ENCODE measurements at regions not wholly inside any gene's neighbourhood (a gene's known extent, or its start where the extent isn't known, plus 50 kb on each side); places are given as distances from the start of the nearest gene placed in this dataset.

DNA sequence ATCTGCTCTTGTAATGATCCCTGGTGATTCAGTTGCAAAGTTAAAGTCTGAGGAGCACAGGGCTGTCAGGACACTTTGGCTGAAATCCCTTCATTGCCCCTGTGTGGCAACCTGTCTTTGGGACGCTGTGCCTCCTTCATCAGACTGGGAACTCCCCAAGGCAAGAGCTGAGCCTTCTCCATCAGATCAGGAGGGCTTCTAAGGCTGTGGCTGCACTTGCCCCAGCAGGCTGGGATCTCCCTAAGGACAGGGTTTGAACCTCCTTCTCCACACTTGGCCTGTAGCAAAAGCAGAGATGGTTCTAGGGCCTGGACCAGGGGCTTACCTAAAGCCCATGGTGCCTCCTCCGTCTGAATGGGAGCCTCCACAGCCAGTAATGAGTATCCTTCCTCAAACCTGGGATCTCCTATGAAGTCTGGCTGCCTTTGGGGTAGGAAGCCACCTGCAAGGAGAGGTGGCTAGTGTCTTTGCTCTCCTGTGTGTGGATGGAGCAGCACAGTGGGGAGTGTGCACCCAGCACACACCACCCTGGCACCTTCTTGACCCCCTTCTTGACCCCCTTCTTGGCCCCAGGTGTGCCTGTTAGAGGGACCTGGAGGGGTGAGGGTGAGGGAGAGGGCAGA, 79.0 kb upstream of the NKD1 start:
- DNase-seq (ENCODE audit: low read depth), result no peak

DNA sequence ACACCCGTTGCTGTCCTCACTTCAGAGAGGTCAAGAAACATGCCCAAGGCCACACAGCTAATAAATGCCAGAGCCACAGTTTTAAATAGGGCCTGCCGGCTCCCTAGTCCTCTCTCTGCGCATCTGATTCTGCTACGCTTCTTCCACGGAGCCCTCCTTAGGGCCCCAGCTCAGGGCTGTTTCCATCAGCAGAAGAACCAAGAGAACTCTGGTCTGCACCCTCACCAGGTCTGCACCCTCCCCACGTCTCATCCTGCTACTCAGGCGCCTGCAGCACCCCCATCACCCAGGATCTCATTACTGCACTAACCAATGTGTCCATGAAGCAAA, 79.5 kb upstream of the NKD1 start:
- no peak for DNase-seq (ENCODE audit: low read depth)

DNA sequence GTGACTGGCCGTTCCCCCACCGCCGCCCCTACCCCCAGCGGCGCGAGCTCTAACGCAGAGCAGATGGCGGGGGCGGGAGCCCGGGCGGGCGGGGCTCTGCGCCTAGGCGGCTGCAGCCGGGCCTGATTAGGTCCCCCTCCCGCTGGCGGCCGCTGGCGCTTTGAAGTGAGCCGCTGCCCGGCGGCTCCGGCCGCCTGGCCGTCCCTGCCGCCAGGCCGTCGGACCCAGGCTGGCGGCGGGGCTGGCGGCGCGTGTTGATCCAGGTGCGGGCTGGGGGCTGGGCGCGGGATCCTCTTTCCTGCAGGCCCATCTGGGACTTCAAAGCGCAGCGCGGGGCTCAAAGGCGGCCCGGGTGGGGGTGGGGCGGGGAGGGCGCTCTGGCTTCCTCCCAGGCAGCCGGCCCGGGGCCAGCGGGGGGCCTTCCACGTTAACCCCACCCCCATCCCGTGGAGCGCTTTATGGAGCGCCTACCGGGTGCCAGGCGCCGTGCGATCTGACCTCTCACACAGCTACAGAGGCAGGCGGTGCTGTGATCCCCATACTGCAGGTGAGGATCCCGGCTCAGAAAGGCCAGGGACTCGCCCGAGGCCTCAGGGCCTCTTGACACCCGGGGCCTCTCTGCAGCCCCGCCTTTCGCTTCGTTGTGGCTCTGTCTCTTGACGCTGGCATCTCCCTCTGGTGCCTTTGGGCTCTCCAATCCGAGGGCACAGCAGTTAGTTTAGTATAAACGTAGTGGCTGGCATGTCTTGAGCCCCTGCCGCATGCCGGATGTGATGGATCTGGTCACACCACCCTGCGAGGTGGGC, 80.0 kb upstream of the NKD1 start:
- no peak for DNase-seq (ENCODE audit: low read depth)

DNA sequence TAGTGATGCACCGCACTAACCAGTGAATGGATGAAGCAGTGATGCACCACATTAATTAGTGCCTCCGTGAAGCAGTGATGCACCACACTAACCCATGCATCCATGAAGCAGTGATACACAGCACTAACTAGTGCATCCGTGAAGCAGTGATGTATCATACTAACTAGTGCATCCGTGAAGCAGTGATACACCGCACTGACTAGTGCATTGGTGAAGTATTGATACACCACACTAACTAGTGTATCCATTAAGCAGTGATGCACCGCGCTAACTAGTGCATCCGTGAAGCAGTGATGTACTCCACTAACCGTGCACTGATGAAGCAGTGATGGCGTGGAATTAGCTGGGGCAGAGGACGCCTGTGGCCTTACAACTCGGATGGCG, 80.6 kb upstream of the NKD1 start:
- DNase-seq (ENCODE audit: low read depth), result no peak

DNA sequence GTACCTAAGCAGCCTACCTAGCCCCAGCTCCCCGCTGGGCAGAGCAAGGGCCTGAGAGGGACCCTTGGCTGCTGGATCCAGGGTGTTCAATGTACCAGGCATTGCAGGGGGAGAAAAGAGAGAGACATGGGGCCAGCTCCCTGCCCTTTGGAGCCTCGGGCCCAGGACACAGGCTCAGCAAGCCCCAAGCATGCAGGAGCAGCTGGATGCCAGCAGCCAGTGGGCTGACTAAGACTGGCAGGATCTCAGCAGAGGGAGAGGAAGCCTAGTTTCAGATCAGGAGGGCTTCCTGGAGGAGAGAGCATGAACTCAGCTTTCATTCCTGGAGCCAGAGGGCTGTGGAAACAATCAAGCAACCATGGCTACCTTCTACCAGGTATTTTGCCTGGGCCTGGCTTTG, 82.0 kb upstream of the NKD1 start:
- no peak for DNase-seq (ENCODE audit: low read depth)

DNA sequence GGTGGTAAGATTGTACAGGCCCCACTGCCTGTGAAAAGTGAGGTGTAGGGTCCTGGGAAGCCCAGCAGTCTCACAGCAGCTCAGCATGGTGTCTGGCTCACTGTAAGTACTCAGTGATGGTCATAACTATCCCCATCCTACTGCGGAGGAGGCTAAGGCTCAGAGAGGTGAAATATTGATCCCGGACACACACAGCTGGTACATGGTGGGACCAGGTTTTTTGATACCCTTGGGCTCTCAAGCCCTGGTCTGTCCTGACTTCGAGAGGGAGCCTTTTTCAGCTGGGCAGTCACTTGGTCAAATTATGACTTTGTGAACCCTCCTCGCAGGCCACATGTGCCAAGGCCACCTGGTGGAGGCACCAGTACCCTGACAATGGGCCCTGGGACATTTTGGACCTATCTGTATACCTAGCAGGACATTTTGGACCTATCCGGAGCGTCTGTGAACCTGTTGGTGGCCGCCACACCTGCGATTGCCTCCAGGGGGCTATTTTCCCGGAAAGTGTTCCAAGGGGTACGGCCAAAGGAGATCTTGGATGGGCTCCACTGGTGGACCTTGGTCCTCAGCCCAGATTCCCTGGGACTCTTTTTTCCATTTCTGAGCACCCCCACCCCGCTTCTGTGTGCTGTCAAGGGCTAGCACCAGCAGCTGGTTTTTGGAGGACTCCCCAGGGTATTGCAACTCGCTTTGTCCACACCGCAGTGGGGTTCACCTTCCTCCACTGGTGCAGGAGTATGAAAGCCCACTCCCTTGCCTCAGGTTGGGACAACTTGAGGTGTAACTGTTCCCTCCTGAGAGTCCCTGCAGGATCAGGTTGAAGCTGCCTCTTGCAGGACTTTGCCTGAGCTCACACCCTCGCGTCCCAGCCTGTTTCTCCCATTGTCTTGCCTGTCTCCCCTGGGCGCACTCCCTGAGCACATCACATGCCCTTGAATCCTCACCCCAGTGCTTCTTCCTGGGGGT, 83.6 kb upstream of the NKD1 start:
- no peak for DNase-seq (ENCODE audit: low read depth)

DNA sequence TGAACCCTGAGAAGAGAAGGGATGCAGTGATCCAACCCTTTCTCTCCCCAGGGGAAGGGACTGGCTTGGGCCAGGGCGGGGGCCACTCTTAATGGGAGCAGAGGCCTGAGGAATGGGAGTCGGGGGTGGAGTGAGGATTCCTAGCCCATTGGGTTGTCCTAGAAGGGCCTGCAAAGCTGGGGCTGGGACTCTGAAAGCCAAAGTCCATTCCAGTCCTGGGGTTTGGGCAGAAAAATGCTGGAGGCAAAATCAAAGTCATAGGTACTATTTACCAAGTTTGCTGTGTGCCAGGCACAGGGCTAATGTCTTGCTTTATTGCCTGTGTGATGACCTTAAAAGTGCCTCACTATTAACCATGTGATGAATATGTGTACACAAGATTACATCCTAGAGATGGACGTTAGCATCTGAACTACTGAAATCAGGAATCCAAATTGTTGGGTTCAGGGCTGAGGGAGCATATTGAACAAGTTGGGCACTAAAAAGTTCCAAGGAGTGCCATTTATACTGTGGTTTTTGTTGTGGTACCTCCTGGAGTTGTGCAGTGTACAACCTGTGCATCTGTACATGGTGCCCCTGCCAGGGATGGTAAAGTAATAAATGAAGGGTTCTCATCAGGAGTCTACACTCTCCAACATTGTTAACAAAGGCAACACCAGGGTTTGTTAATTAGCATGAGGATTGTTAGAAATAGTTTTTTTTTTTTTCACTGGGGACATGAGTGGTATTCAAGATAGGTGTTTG, 84.4 kb upstream of the NKD1 start:
- no peak for DNase-seq (ENCODE audit: low read depth)

DNA sequence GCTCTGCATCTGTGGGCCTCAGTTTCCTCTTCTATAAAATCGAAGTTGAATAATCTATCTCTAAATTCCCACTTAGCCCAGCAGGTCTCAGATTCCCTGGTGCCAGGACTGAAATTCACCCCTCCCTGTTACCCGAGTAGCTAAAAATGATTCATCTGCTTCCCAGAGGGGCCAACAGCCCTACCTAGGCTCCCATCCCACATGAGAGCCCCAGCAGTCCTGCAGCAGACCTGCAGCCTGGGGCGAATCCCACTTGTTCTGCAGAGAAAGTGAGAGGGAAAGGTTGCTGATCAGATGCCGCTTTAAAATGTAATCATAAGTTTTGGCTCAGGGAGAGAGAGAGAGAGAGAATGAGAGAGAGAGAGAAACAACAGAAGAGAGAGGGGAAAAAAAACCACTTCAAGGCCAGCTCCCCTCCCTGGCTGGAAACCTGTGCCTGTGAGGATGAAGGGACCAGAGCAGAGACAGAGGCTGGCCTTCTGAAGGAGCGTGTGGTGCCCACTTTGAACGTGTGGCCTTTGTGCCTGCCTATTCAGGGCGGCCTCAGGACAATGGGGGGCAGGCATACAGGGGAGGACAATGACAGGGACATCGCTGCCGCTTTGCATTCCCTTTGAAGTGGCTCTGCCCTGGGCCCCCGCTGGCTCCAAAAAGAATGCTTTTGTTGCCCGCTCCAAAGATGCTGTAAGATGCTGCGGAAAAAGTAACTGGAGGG, 85.2 kb upstream of the NKD1 start:
- DNase-seq (ENCODE audit: low read depth), result no peak

DNA sequence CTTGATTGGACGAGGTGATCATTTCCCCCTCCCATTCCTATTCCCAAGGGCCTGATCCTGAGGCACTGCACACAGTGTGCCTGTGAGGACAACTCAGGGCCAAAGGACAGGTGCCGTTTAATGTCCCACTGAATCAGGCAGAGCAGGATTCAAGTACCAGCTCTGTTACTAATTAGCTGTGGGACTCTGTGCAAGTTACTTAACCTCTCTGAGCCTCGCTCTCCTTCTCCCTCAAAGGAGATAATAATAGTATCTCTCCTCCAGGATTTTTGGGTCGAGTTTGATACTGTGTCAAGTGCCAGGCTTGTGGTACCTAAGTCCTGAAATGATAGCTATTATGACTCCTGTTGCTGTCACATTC, 86.8 kb upstream of the NKD1 start:
- DNase-seq (ENCODE audit: low read depth), result no peak

DNA sequence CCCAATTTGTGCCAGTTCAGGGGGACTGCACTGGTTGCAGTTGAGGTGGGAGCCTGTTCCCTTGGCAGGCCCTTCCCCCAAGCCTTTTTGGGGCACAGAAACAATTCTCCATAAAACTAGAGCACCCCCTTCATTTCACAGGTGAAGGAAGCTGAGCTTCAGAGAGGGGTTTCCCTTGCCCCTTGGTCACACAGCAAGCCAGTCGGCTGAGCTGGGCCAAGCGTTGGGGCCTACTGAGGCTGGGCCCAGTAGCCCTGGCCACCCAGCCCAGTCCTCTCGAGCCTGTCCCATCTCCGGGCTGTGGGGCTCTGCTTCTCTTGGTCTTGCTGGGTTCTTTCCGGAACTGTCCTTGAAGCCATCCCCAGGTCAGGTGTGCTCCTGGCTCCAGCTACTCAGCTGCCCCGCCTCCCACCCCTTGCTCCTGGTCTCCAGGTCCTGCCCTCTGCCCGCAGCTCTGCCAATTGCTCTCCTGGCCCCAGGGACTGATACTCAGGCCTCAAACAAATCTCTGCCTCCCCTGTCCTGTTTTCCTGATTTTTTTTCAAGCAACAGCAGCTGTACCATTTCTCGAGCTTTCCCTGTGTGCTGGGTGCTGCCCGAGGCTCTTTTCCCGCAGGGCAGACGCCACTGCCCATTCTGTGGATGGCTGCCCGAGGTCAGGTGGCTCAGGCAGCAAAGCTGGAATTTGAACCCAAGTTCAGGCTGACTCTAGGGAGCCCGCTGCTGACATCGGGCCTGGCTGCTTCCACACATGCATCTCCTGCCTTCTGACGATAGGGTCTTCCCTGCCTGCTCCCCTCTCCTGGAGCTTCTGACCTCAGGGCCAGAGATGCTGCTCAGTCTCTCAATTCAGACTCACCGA, 87.4 kb upstream of the NKD1 start:
- DNase-seq (ENCODE audit: low read depth), result no peak

DNA sequence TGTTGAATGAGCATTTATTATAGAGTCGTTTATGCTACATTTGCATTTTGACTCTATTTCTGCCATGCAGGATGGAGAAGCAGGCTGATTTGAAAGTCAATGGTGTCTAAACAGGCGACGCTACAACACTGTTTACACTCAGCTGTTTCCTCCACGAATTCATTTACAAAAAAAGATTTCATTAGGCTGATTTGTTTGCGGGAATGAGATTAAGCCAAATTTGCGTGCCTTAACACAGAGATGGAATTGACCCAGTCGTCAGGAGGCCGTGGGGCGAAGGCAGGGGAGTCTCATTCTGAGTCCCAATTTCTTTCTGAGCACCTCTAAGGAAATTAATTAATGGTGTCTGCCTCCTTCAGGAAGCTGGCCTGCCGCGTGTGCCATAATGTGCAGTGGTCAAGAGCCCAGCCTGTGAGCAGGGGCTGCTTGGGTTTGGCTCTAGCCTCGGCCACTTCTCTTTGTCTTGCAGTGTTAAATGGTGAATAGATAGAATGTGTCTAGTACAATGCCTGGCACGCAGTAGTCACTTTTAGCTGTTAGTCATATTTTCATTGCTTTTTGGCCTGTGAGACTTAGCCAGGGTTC, 88.6 kb upstream of the NKD1 start:
- no peak for DNase-seq (ENCODE audit: low read depth)

DNA sequence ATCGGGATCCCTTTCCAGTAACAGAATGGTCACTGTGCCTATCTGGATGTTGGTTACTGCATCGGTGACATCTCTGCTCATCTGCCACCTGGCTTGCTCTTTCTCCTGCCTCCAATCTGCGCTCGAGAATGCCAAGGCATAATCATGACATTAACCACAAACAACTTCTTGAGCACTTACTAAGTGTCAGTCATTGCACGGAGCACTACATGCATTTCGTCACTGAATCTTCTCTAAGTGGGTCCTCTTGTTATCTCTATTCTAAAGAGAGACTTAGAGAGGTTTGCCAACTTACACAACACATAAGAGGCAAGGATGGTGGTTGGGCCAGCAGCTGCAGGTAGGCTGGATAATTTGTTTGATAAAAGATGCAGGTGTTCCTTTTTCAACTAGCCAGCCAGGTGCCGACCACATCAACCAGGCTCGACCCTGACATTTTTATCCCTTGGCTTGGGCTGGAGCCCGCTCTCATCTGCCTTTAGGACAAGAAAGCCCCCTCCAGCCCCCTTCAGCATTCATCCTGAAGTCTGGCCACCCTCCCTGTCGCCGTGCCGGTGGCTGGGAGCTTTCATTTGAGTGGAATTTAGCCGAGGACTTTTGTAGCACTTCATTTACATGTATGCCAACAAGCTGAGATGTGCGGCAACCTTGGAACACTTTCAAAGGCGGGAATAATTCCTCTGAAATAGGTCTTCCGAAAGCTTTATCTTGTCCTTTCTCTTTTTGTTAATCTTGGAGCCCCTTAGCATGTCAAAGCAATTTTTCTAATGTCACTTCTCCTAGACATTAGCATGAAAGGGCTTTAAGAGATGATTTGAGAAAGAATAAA, 89.3 kb upstream of the NKD1 start:
- DNase-seq (ENCODE audit: low read depth), result no peak

DNA sequence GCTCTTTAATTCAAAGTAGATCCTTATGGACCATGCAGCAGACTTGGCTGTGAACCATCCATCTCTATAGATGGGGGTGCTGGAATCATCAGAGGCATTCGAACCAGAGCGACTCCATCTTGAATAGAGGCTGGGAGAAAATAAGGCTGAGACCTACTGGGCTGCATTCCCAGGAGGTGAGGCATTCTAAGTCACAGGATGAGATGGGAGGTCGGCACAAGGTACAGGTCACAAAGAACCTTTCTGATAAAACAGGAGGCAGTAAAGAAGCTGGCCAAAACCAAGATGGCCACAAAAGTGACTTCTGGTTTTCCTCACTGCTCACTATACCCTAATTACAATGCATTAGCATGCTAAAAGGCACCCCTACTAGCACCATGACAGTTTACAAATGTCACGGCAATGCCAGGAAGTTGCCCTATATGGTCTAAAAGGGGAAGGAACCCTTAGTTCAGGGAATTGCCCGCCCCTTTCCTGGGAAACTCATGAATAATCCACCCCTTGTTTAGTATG, 89.2 kb upstream of the BRD7 start:
- DNase-seq (ENCODE audit: low read depth), result no peak

DNA sequence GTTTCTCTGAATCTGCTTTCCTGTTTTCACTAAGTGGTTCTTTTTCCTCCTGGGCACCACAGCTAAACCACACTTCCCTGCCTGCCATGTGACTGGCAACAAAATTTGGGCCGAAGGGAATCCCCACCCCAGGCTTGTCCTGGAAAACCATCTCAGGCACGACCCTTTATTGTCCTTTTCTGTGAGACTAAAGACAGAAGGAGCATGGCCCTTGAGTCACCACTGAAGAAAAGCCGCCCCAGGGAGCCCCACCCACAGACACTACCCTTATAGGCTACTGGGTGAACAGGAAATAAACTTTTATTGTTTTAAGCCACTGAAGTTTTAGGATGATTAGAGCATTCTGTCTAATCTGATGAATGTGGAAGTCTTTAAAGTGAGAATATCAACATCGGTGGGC, 88.6 kb upstream of the BRD7 start:
- no peak for DNase-seq (ENCODE audit: low read depth)

DNA sequence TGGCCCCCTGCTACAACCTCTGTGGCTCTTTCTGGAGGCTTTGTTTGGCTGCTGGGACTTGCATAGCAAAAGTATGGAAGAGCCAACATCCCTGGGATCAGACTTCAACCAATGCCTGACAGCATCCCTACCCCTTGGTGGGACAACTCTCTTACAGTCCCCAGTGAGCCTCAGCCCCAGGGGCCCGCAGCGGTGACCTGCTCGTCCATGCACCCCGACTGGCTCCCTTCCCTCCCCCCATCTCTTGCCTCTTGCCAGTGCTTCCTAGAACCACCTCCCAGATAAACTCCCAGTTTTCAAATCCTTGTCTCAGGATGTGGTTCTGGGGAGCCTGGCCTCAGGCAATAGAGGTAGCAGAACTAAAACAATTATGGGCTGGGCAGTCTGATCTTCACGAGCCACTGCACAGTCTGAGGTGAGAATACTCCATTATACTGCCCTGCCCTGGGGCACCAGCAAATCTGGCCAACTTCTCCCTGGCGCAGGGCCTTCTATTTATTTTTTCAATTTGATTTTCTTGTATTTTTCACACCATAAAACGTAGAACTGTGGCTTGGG, 86.6 kb upstream of the BRD7 start:
- no peak for DNase-seq (ENCODE audit: low read depth)

DNA sequence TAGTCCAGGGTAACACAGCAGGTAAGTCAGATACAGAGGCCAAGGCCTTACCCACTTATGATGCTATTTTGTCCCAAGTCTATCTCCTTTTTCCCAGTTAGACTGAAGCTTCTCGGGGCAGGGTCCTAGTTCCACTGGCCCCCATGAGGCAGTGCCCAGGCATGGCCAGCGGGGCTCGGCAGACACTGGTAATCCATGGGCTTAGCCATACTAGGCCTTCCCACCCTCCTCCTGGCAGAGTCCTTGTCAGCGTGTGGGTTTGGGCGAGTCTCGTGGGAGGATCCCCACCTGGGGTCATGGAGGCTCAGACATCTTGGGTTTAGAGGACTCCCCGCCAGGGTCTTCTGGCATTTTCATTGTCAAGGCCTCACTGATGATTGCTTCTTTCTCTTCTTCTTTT, 84.7 kb upstream of the BRD7 start:
- no peak for DNase-seq (ENCODE audit: low read depth)

DNA sequence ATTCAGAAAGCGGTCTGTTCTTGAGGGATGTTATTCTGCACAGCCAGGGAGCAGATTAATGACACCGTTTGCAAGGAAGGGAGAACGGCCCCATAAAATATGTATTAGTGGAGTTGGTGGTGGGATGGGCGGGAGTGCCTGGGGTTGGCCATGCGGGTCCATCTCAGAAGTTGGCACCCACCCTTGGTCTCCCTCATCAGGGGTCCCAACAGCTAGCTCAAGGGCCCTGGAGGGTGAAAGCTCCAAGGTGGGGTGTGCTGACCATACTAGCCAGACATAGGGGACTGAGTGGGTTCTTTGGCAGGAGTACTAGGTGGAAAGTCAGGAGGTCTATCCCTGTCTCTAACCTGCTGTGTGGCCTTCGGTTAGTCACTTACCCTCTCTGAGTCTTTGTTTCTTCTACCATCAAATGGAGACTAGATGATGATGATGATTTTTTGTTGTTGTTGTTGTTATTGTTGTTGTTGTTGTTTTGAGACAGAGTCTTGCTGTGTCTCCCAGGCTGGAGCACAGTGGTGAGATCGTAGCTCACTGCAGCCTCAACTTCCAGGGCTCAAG, 83.2 kb upstream of the BRD7 start:
- DNase-seq (ENCODE audit: low read depth), result no peak

DNA sequence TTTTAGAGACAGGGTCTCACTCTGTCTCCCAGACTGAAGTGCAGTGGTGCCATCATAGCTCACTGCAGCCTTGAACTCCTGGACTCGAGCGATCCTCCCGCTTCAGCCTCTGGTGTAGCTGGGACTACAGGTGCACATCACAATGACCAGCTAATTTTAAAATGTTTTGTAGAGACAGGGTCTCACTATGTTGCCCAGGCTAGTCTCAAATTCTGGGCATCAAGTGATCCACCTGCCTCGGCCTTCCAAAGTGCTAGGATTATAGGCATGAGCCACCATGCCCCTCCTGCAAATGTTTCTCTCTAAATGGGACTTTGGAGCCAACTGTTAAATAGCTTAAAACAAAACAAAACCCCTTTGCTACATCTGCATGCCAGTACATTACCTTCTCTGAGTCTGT, 82.2 kb upstream of the BRD7 start:
- DNase-seq (ENCODE audit: low read depth), result no peak

DNA sequence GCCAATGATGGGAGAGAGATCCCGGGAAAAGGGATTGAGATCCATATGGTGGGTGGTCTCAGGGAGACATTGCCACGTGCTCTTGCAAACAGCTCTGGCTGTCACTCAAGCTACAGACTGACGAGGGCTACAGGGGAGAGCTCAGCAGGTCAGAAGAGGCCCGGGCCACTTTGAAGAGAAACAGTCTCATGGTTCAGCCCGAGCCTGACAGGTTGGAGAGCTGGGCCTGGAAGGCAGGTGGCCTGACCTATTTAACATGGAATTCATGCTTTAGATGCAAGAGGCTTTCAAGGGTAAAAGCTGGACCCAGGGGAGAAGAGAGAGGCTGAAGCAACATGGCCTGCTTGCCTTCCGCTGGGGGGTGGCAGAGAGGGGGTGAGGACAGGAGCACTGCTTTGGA, 81.0 kb upstream of the BRD7 start:
- DNase-seq (ENCODE audit: low read depth), result no peak

Measured in stimulated activated CD4-positive, alpha-beta T cell treated with anti-CD3 and anti-CD28 coated beads, Interleukin-2, amount 100 ng/mL, for 4 hours (primary cell).